Pons (tissue), 1 donor: ENCODE measurements at regions not wholly inside any gene's neighbourhood (a gene's known extent, or its start where the extent isn't known, plus 50 kb on each side); places are given as distances from the start of the nearest gene placed in this dataset.

Source experiments
- DNase-seq: peaks from one replicate; pipeline ENCODE4 v3.0.0-alpha.2; 2016; ENCODE audit warnings: low spot score

- no peak for DNase-seq
Observed at GRCh38 chr2:129709001-129709955, 270.2 kb upstream of the RAB6C start.

GRCh38 chr2:129709956-129710598, 269.4 kb upstream of the RAB6C start:
- no peak for DNase-seq

GRCh38 chr2:129710670-129711495, 268.6 kb upstream of the RAB6C start:
- no peak for DNase-seq

GRCh38 chr2:129711816-129712675, 267.4 kb upstream of the RAB6C start:
- DNase-seq, result no peak

- DNase-seq, result no peak
Observed at GRCh38 chr2:129712676-129712985, 266.8 kb upstream of the RAB6C start.

- DNase-seq, result no peak
Observed at GRCh38 chr2:129713337-129713736, 266.1 kb upstream of the RAB6C start.

GRCh38 chr2:129716781-129717559, 262.5 kb upstream of the RAB6C start:
- no peak for DNase-seq

- no peak for DNase-seq
Observed at GRCh38 chr2:129717560-129718130, 261.8 kb upstream of the RAB6C start.

- DNase-seq, result no peak
Observed at GRCh38 chr2:129719335-129719734, 260.1 kb upstream of the RAB6C start.

GRCh38 chr2:129720360-129720759, 259.1 kb upstream of the RAB6C start:
- no peak for DNase-seq

- no peak for DNase-seq
Observed at GRCh38 chr2:129720761-129721160, 258.7 kb upstream of the RAB6C start.

- DNase-seq, result no peak
Observed at GRCh38 chr2:129721236-129721635, 258.2 kb upstream of the RAB6C start.

- no peak for DNase-seq
Observed at GRCh38 chr2:129721846-129722245, 257.6 kb upstream of the RAB6C start.

GRCh38 chr2:129722306-129723019, 257.0 kb upstream of the RAB6C start:
- DNase-seq, result no peak

- DNase-seq, result no peak
Observed at GRCh38 chr2:129723277-129724020, 256.0 kb upstream of the RAB6C start.

GRCh38 chr2:129724021-129724757, 255.3 kb upstream of the RAB6C start:
- no peak for DNase-seq

GRCh38 chr2:129726216-129726615, 253.2 kb upstream of the RAB6C start:
- no peak for DNase-seq

- no peak for DNase-seq
Observed at GRCh38 chr2:129727286-129727685, 252.2 kb upstream of the RAB6C start.
